ENCODE measurements at regions not wholly inside any gene's neighbourhood (a gene's known extent, or its start where the extent isn't known, plus 50 kb on each side); places are given as distances from the start of the nearest gene placed in this dataset.

DNA sequence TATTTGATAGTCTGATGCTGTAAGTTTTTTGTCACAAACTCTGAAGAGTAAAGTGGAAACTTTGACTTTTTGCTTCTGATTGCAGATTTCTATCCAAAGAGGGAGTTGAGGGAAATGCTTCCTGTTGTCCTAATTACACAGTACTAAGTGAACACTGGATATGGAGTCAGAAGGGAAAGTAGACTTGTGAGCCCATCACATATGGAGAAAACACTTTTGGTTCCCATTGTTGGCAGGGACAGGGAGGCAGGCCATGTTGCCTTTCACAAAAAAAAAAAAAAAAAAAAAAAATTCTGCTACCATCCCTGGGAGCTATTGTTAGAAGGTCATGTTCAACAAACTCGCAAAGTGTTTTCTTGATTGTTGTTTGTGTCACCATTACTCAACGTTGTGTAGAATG is 144.3 kb downstream of the RPIA start:
- Histone ChIP-seq H3K27ac (no peak overlapping the region), H3K36me3 (no peaks in the 10 kb centered on the region), H3K4me3 (no peak overlapping the region), H3K9me3 (no peaks in the 10 kb centered on the region), H3K27me3 (no peaks in the 10 kb centered on the region), H3K4me1 (no peaks in the 10 kb centered on the region)
- no peak for DNase-seq (ENCODE audit: low spot score in 2 of 2)
- no peak for TF ChIP-seq CTCF (IDR thresholded peaks at IDR 0.05)
- TF ChIP-seq POLR2AphosphoS5 (IDR thresholded peaks at IDR 0.05) = no peak
- no peak for TF ChIP-seq POLR2A (IDR thresholded peaks at IDR 0.05)
- intact Hi-C loops (cut with DNase I; ENCODE audit: low total_unique reads) = no loop called here

- Histone ChIP-seq H3K27me3 (no peaks in the 10 kb centered on the region), H3K9me3 (no peaks in the 10 kb centered on the region), H3K4me3 (no peak overlapping the region), H3K36me3 (no peaks in the 10 kb centered on the region), H3K27ac (no peak overlapping the region), H3K4me1 (no peaks in the 10 kb centered on the region)
- intact Hi-C loops (cut with DNase I; ENCODE audit: low total_unique reads) = no loop called here
- DNase-seq (ENCODE audit: low spot score in 2 of 2) = no peak
- TF ChIP-seq POLR2AphosphoS5 (IDR thresholded peaks at IDR 0.05) (no peak), CTCF (IDR thresholded peaks at IDR 0.05) (no peak), POLR2A (IDR thresholded peaks at IDR 0.05) (no peak)
Observed at GRCh38 chr2:88836351-88836750, 144.9 kb downstream of the RPIA start.

GRCh38 chr2:88837511-88838160 is 146.2 kb downstream of the RPIA start:
- no peaks in the 10 kb centered on the region for H3K4me1 ChIP-seq
- H3K4me3 ChIP-seq = no peak overlapping the region
- intact Hi-C loops (cut with DNase I; ENCODE audit: low total_unique reads) = no loop called here
- H3K27me3 ChIP-seq = no peaks in the 10 kb centered on the region
- H3K27ac ChIP-seq = no peak overlapping the region
- no peaks in the 10 kb centered on the region for H3K9me3 ChIP-seq
- no peaks in the 10 kb centered on the region for H3K36me3 ChIP-seq
- DNase-seq (ENCODE audit: low spot score in 2 of 2) = no peak
- TF ChIP-seq POLR2AphosphoS5 (IDR thresholded peaks at IDR 0.05) = no peak
- no peak for TF ChIP-seq POLR2A (IDR thresholded peaks at IDR 0.05)
- no peak for TF ChIP-seq CTCF (IDR thresholded peaks at IDR 0.05)

DNA sequence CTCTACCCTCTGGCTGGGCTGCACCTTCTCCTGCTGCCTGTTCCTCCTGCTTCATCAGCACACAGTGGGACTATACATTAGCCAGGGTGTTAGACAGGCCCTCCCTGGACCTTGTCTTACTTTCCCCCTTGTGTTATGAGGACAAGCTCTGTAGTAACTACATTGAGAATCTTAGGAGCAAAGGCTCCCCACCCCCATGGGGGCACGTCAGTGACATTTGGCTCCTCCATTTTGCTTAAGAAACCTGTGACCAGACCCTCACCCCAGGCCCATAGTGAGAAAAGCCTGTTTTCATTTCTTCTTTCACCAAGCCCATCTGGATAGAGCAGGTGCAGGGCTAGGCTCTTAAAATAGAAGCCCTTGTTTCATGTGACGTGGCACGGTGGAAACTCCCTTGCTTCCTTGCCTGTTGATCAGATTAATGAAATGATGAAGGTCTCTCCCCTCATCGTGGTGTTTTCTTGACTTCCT is 146.7 kb downstream of the RPIA start:
- Histone ChIP-seq H3K27ac (no peak overlapping the region), H3K9me3 (no peaks in the 10 kb centered on the region), H3K36me3 (no peaks in the 10 kb centered on the region), H3K4me1 (no peaks in the 10 kb centered on the region), H3K4me3 (no peak overlapping the region), H3K27me3 (no peaks in the 10 kb centered on the region)
- DNase-seq (ENCODE audit: low spot score in 2 of 2) = no peak
- intact Hi-C loops (cut with DNase I; ENCODE audit: low total_unique reads) = no loop called here
- TF ChIP-seq CTCF (IDR thresholded peaks at IDR 0.05) = no peak
- TF ChIP-seq POLR2AphosphoS5 (IDR thresholded peaks at IDR 0.05) = no peak
- TF ChIP-seq POLR2A (IDR thresholded peaks at IDR 0.05) = no peak

- H3K27ac ChIP-seq = no peak overlapping the region
- H3K9me3 ChIP-seq = no peaks in the 10 kb centered on the region
- no peaks in the 10 kb centered on the region for H3K36me3 ChIP-seq
- intact Hi-C loops (cut with DNase I; ENCODE audit: low total_unique reads) = no loop called here
- H3K27me3 ChIP-seq = no peaks in the 10 kb centered on the region
- TF ChIP-seq CTCF (IDR thresholded peaks at IDR 0.05) = no peak
- no peak for TF ChIP-seq POLR2AphosphoS5 (IDR thresholded peaks at IDR 0.05)
- TF ChIP-seq POLR2A (IDR thresholded peaks at IDR 0.05) = no peak
- no peak for DNase-seq (ENCODE audit: low spot score in 2 of 2)
- H3K4me1 ChIP-seq = no peaks in the 10 kb centered on the region
- H3K4me3 ChIP-seq = no peak overlapping the region
Observed at GRCh38 chr2:88841224-88841929, 149.9 kb downstream of the RPIA start.
